ENCODE measurements at regions not wholly inside any gene's neighbourhood (a gene's known extent, or its start where the extent isn't known, plus 50 kb on each side); places are given as distances from the start of the nearest gene placed in this dataset.

DNA sequence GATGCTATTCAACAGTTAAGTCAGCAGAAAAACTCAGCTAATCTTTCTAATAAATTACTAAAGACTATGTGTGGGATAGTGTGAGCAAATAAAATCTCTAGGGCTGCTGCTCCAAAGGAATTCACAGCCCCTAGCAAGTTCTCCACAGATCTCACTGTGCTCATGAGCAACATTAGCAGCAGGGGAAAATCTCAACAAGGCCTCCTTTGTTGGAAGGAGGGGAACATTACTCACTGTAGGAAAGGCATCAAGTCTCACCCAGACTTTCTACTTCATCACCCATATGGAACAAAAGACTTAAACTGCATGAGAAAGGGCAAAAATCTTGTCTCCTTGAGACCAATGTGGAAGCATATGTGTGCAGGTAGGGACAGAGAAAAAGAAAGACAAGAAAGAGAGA, 726.4 kb upstream of the SLC35B3 start:
- no peak for TF ChIP-seq POLR2A (IDR thresholded peaks at IDR 0.05)
- TF ChIP-seq, protein P1, sequence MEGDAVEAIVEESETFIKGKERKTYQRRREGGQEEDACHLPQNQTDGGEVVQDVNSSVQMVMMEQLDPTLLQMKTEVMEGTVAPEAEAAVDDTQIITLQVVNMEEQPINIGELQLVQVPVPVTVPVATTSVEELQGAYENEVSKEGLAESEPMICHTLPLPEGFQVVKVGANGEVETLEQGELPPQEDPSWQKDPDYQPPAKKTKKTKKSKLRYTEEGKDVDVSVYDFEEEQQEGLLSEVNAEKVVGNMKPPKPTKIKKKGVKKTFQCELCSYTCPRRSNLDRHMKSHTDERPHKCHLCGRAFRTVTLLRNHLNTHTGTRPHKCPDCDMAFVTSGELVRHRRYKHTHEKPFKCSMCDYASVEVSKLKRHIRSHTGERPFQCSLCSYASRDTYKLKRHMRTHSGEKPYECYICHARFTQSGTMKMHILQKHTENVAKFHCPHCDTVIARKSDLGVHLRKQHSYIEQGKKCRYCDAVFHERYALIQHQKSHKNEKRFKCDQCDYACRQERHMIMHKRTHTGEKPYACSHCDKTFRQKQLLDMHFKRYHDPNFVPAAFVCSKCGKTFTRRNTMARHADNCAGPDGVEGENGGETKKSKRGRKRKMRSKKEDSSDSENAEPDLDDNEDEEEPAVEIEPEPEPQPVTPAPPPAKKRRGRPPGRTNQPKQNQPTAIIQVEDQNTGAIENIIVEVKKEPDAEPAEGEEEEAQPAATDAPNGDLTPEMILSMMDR (IDR thresholded peaks at IDR 0.05), result no peak
